ENCODE measurements at regions not wholly inside any gene's neighbourhood (a gene's known extent, or its start where the extent isn't known, plus 50 kb on each side); places are given as distances from the start of the nearest gene placed in this dataset.

DNA sequence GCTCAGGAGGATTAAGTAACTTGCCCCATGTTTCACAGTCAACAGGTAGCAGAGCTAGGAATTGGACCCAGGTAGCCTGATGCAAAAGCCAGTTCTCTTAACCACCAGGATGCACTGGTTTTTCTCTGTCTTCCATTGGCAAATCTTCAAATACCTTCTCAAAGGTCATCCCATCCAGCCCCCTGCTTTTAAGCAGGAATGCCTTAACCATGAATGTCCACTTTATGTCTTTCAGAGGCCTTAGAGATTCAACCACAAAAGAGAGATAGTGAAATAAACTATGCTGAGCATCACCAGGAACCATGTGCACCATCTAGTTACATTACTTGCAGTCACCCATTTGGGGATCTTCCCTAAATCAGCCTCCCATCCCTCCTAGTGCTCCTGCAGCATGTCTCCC is 94.3 kb downstream of the C17orf67 start:
- no peak for DNase-seq

DNA sequence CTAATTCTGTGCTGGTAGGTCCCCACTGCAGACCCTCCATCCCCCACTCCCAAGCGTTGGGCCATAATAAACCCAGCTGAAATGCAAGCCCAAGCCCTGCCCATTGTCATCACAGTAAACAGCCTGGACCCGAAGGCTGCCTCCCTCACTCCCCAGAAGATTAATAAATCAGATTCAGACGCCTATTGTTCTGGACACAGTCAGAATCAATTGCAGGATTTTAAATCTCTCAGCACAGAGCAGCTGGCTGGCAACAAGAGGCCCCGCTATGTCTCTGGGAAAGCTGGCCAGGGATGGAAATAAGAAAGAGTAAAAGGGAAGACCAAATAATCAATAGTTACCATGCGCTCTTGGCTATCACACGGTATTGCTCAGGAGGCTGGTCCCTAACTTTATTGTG is 93.9 kb downstream of the C17orf67 start:
- no peak for DNase-seq

DNA sequence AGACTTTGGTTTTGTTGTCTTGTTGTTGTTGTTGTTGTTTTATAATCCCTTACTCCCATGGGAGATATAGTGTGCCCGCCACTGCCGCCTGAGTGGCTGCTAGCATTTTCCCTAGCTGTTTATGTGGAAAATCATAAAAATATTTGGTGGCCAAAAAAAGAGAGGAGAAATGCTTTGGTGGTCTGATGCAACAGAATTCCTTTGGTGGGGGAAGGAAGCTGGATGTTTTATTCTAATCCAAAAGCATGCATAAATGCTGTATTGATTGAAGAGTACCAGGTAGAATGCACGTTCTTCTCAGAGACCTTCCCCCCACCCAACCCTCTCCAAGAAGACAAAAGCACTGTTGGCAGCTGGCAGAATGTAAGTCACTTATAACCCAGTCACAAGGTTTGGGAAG is 93.2 kb downstream of the C17orf67 start:
- no peak for DNase-seq
